Coronary artery (tissue), 2 donors: ENCODE measurements at regions not wholly inside any gene's neighbourhood (a gene's known extent, or its start where the extent isn't known, plus 50 kb on each side); places are given as distances from the start of the nearest gene placed in this dataset.
A peak's percentile ranks its signal among the peaks of the same experiment; 100 is the strongest.

Experiments used
- DNase-seq: peaks from one replicate; pipeline ENCODE4 v3.0.0-alpha.2; 2017; ENCODE audit warnings: low spot score
- H3K27ac ChIP-seq, 2 donors: fragments of 200-600 bp; sonication (generic); one replicate each; pipeline ENCODE4 v1.5.1; 2016 to 2019
- H3K4me3 ChIP-seq: fragments of 200-600 bp; sonication (generic); 2 replicates; pipeline ENCODE4 v1.5.1; 2016; ENCODE audit warnings: mild to moderate bottlenecking, moderate library complexity
- CTCF ChIP-seq: fragments of 200-600 bp; sonication (generic); IDR thresholded peaks from one replicate; pipeline ENCODE4 v1.5.1; 2019; ENCODE audit warnings: antibody characterized with exemption

DNA sequence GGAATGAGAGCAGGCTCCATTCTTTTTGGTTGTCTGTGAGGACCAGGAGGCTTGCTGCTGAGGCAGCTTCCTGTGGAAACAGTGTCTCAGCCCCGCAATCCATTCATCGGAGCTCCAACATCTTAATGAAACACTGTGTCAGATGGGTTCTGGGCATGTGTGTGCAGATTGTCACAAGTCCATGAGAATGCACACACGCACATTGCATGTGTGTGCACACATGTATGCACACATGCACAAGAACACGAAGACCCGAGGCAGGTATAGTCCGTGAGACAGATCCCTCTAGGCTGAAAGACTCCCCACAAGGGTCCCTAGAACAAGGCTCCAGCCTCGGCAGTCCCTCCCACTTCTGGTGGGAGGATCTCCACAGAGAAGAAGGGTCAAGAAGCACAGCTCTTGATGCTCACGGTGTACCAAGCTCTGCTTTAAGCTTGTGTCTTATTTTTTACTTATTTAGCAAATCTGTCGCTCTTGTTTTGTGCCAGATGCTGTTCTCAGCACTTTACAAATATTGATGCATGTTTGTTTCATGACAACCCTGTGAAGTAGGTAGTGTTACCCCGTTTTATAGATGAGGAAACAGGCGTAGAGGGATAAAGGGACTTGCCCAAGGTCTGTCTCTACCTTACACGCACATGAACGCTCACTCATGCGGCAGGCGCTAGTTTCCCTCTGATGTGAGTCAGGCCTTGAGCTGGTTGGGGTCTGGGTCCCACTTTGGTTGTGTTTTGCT is 213.1 kb downstream of the SEC14L1 start:
- Histone ChIP-seq H3K4me3 (no peak overlapping the region), H3K27ac (peak overlapping the region in 1 of 2 donors; percentile 57)
- TF ChIP-seq CTCF: no peak
- DNase-seq: peak; percentile 55

DNA sequence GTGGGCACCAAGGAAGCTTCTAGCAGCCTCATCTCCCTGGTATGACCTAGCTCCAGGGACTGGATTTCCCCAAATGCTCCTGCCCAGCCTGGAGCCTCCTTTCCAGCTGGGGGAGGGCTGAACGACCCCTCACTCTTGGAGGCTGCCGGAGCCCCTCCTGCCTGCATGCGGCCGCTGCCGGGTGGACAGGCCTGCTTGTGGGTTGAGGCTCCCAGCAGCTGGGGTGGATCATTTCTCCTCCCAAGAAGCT is 213.6 kb downstream of the SEC14L1 start:
- peak overlapping the region in 1 of 2 donors; percentile 57 for H3K27ac ChIP-seq
- no peak for DNase-seq
- no peak for TF ChIP-seq CTCF
- no peak overlapping the region for H3K4me3 ChIP-seq

DNA sequence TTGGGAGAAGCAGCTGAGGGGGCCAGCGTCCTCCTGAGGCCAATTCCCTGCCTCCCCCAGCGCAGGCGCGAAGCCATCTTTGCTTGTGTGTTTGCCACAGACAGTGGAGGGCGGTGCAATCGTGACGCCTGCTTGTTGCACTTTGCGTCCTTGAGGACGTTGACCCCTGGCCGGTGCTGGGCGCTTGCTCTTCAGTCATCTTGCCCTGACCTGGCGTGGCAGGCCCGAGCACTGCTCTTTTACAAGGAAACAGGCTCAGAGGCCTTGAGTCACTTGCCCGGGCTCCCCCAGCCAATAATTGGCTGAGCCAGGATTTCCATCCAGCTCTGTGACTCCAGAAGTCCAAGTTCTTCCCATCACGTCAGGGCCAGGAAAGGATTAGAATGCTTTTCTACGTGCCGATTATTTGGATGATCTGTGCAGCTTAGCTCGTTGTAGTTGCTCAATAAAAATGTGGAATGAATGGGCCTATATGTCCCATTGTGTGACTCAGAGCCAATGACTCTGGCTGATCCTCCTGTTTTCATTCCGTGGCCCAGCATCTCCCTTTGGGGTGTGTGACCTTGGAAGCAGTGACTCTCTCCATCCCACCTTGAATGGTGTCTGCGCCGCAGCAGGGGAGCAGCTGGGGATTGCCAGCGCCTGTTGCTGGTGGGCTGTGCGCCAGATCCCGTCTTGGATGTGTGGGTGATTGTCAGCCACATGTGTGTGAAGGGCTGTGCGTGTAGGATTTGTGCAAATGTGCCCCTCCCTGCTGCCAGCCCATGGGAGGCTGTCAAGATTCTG is 214.1 kb downstream of the SEC14L1 start:
- peak; percentile 87 for DNase-seq
- no peak overlapping the region for H3K4me3 ChIP-seq
- TF ChIP-seq CTCF: no peak
- peak overlapping the region in 1 of 2 donors; percentile 80 for H3K27ac ChIP-seq

GRCh38 chr17:77356109-77356689 is 215.4 kb downstream of the SEC14L1 start:
- Histone ChIP-seq H3K27ac (peak overlapping the region; percentile 1 to 47), H3K4me3 (no peak overlapping the region)
- DNase-seq: peak; percentile 75
- no peak for TF ChIP-seq CTCF

GRCh38 chr17:77356690-77357201 is 216.0 kb downstream of the SEC14L1 start:
- H3K4me3 ChIP-seq: no peak overlapping the region
- H3K27ac ChIP-seq: peak overlapping the region in 1 of 2 donors; percentile 7
- TF ChIP-seq CTCF: no peak
- peak; percentile 75 for DNase-seq

GRCh38 chr17:77358801-77359200 is 218.0 kb downstream of the SEC14L1 start:
- no peak overlapping the region for H3K27ac ChIP-seq
- DNase-seq: peak; percentile 47
- no peak overlapping the region for H3K4me3 ChIP-seq
- TF ChIP-seq CTCF: no peak
